GM06990 (cell line): ENCODE measurements at regions not wholly inside any gene's neighbourhood (a gene's known extent, or its start where the extent isn't known, plus 50 kb on each side); places are given as distances from the start of the nearest gene placed in this dataset.

Experiments
- DNase-seq: peaks from one replicate; pipeline ENCODE4 v3.0.0-alpha.2; 2011; ENCODE audit not compliant: insufficient read length; ENCODE audit errors: extremely low read depth
- H3K27me3 ChIP-seq: replicated peaks from 2 replicates; pipeline ENCODE4 v1.6.0; 2011; ENCODE audit warnings: low read length; ENCODE audit not compliant: control insufficient read depth, insufficient read depth
- H3K36me3 ChIP-seq: 2 replicates; pipeline ENCODE4 v1.5.1; 2011; ENCODE audit warnings: low read length; ENCODE audit not compliant: control insufficient read depth, insufficient read depth
- H3K4me3 ChIP-seq: replicated peaks from 2 replicates; pipeline ENCODE4 v1.5.1; 2011; ENCODE audit warnings: low read depth, mild to moderate bottlenecking, control low read depth, low read length
- CTCF ChIP-seq: IDR thresholded peaks from 2 replicates; pipeline ENCODE4 v1.5.1; 2011; ENCODE audit warnings: low read length, control low read depth, mild to moderate bottlenecking, inconsistent platforms; ENCODE audit not compliant: insufficient read depth, poor library complexity, severe bottlenecking

GRCh38 chr2:237258116-237258515 lies 155.8 kb downstream of the COL6A3 start:
- H3K27me3 ChIP-seq, result no peaks in the 10 kb centered on the region; the same call in 1 of the 2 replicates
- no peak for TF ChIP-seq CTCF
- H3K36me3 ChIP-seq, result no peaks in the 10 kb centered on the region
- H3K4me3 ChIP-seq, result no peak overlapping the region
- no peak for DNase-seq

DNA sequence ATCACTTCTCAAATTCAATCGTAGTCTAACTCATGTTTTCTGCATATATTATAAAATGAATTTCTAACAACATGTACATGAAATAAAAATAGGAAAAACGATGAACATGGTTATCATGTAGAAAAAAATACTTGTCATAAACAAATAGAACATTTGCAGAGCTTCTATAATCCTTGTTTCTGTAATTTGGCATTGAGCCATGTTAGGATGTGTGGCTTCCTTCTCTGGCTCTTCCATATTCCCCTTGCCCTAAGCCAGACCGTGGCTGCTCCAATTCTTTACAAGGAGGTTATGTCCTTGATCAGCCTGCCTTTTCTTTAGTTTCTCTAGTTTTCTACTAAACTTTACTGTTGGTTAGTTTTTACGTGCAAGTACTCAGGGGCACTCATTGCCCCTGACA lies 155.3 kb downstream of the COL6A3 start:
- TF ChIP-seq CTCF, result no peak
- H3K4me3 ChIP-seq, result no peak overlapping the region
- H3K36me3 ChIP-seq, result no peaks in the 10 kb centered on the region
- no peak for DNase-seq
- no peaks in the 10 kb centered on the region; the same call in 1 of the 2 replicates for H3K27me3 ChIP-seq

GRCh38 chr2:237259201-237259600 lies 154.8 kb downstream of the COL6A3 start:
- no peak for TF ChIP-seq CTCF
- no peaks in the 10 kb centered on the region for H3K36me3 ChIP-seq
- no peaks in the 10 kb centered on the region; the same call in 1 of the 2 replicates for H3K27me3 ChIP-seq
- H3K4me3 ChIP-seq, result no peak overlapping the region
- no peak for DNase-seq

DNA sequence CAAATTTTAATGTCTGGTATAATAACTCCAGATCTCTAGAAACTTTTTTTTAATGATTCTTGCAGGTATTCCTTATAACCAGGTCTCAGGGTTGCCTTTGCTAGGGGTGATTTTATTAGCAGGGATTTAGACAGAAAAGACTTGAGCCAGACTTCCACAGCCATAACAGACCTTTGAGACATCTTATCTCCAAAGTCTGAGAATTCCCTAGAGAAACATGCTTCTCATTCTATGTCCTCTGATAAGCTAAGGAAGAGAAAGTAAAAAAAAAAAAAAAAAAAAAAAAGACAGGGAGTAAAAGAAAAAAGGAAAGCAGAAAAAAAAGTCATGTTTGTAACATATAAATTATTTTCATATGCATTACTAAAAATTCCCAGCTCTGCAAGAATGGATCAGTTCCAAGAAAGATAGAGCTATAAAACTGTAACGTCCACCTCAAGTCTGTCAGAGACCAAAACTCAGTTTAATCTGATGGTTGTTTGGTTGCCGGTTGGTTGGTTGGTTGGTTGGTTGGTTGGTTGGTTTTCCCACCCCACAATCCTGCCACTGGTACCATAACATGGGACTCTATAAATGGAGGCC lies 153.8 kb downstream of the COL6A3 start:
- no peaks in the 10 kb centered on the region; the same call in 1 of the 2 replicates for H3K27me3 ChIP-seq
- TF ChIP-seq CTCF, result no peak
- no peak overlapping the region for H3K4me3 ChIP-seq
- no peaks in the 10 kb centered on the region for H3K36me3 ChIP-seq
- no peak for DNase-seq

DNA sequence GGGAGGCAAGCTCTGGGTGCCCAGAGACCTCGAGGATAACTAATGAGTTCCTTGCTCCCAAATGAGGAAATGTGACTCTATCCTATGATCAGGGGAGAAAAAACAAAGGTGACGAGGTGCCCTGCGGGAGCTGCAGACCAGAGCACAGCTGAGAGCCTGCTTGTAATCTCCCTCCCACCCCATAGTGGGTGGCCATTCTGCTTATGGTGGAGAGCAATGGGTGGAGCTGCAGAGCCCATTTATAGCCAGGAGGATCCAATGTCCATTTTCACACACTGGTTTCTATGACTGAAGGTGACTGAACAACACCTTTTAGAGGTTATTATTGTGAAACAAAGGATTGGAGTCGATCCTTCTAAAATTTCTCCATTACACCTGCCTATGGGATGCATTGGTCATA lies 153.3 kb downstream of the COL6A3 start:
- no peaks in the 10 kb centered on the region; the same call in 1 of the 2 replicates for H3K27me3 ChIP-seq
- H3K4me3 ChIP-seq, result no peak overlapping the region
- TF ChIP-seq CTCF, result no peak
- no peaks in the 10 kb centered on the region for H3K36me3 ChIP-seq
- no peak for DNase-seq

GRCh38 chr2:237261327-237261726 lies 152.6 kb downstream of the COL6A3 start:
- TF ChIP-seq CTCF, result no peak
- H3K36me3 ChIP-seq, result no peaks in the 10 kb centered on the region
- H3K27me3 ChIP-seq, result no peaks in the 10 kb centered on the region; the same call in 1 of the 2 replicates
- no peak overlapping the region for H3K4me3 ChIP-seq
- DNase-seq, result no peak
